M059J (cell line): ENCODE measurements at regions not wholly inside any gene's neighbourhood (a gene's known extent, or its start where the extent isn't known, plus 50 kb on each side); places are given as distances from the start of the nearest gene placed in this dataset.
"Not testable (repeated sequence)": the region's sequence is repeated elsewhere in the genome, so short reads cannot be mapped to it uniquely, and the experiment has no call there.

Source experiments
- DNase-seq: peaks from one replicate; pipeline ENCODE4 v3.0.0-alpha.2; 2012; ENCODE audit warnings: low read depth

GRCh38 chr7:131642429-131642828, 86.0 kb upstream of the PODXL start:
- DNase-seq, result peak; percentile 32

- DNase-seq, result no peak
These were observed 84.3 kb upstream of the PODXL start for GRCh38 chr7:131640686-131641085.

- no peak for DNase-seq
These were observed 82.4 kb upstream of the PODXL start for GRCh38 chr7:131638641-131639430.

GRCh38 chr7:131637859-131638258, 81.4 kb upstream of the PODXL start:
- no peak for DNase-seq

- no peak for DNase-seq
These were observed 79.7 kb upstream of the PODXL start for GRCh38 chr7:131636092-131636491.

GRCh38 chr7:131634197-131634596, 77.8 kb upstream of the PODXL start:
- DNase-seq, result not testable (repeated sequence)

- DNase-seq, result peak; percentile 94
These were observed 77.0 kb upstream of the PODXL start for GRCh38 chr7:131633342-131633843.

- no peak for DNase-seq
These were observed 74.0 kb upstream of the PODXL start for GRCh38 chr7:131630427-131630826.

- DNase-seq, result peak; percentile 87
These were observed 72.9 kb upstream of the PODXL start for GRCh38 chr7:131629217-131629882.

- no peak for DNase-seq
These were observed 72.2 kb upstream of the PODXL start for GRCh38 chr7:131628634-131629033.

GRCh38 chr7:131627735-131628190, 71.3 kb upstream of the PODXL start:
- DNase-seq, result no peak

GRCh38 chr7:131626643-131627042, 70.2 kb upstream of the PODXL start:
- no peak for DNase-seq

GRCh38 chr7:131625817-131626372, 69.5 kb upstream of the PODXL start:
- peak; percentile 99 for DNase-seq

GRCh38 chr7:131625345-131625744, 68.9 kb upstream of the PODXL start:
- peak; percentile 49 for DNase-seq

GRCh38 chr7:131624536-131624935, 68.1 kb upstream of the PODXL start:
- no peak for DNase-seq

GRCh38 chr7:131623154-131623553, 66.7 kb upstream of the PODXL start:
- no peak for DNase-seq

GRCh38 chr7:131621652-131622051, 65.2 kb upstream of the PODXL start:
- no peak for DNase-seq

GRCh38 chr7:131620673-131621609, 64.5 kb upstream of the PODXL start:
- DNase-seq, result peak; percentile 54

GRCh38 chr7:131619336-131620305, 63.2 kb upstream of the PODXL start:
- peak; percentile 78 for DNase-seq

- no peak for DNase-seq
These were observed 62.0 kb upstream of the PODXL start for GRCh38 chr7:131618391-131618790.
